BJ (cell line): ENCODE measurements at regions not wholly inside any gene's neighbourhood (a gene's known extent, or its start where the extent isn't known, plus 50 kb on each side); places are given as distances from the start of the nearest gene placed in this dataset.

Source experiments
- CTCF ChIA-PET: fragments of 350-600 bp; formaldehyde crosslinking; extraction: SDS; loops from one replicate; lab custom pipeline; 2021; ENCODE audit warnings: antibody characterized with exemption, inconsistent platforms; lab: Yijun Ruan, JAX
- POLR2A ChIA-PET: fragments of 300-600 bp; sonication (Branson Sonifier 250); formaldehyde crosslinking; extraction: SDS; loops from one replicate; lab custom pipeline; 2021; ENCODE audit warnings: antibody characterized with exemption; lab: Charles Lee
- DNase-seq: peaks from one replicate; pipeline ENCODE4 v3.0.0-alpha.2; 2011; ENCODE audit warnings: low read depth
- H3K27me3 ChIP-seq: 2 replicates; pipeline ENCODE4 v1.6.0; 2011; ENCODE audit warnings: low read length; ENCODE audit not compliant: control insufficient read depth, insufficient read depth
- H3K36me3 ChIP-seq: 2 replicates; pipeline ENCODE4 v1.5.1; 2011; ENCODE audit warnings: low read length; ENCODE audit not compliant: control insufficient read depth, insufficient read depth
- H3K4me3 ChIP-seq: 2 replicates; pipeline ENCODE4 v1.5.1; 2011; ENCODE audit warnings: low read depth, mild to moderate bottlenecking, control low read depth, low read length
- CTCF ChIP-seq: IDR thresholded peaks from 2 replicates; pipeline ENCODE4 v1.5.1; 2011; ENCODE audit warnings: low read depth, mild to moderate bottlenecking, control low read depth, inconsistent platforms, low read length, moderate library complexity; ENCODE audit not compliant: insufficient read depth

DNA sequence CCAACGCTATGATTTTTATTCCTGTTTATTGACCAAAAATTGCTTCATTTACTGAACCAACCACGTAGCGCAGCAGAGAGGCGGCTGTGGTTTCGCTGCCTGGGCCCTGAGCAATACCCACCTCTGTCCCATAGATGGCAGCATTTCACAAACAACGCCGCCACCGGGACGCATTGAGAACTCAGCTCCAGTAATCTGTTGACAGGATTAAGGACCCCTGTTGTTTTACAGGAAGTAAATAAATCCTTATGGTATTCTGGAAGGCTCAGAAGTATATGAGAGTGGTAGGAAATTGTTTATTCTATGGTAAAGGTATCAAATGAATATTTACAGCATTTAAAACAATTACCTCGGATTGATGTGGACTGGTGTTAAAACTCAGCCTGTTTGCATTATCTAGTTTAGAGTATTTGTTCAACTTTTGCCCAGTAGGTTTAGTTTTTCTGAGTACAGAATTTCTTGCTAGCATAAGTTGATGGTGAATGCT is 547.9 kb upstream of the SLC35B3 start:
- CTCF ChIA-PET, result interaction anchor here (0.6 to 2.7 kb wide), 32 partner anchors 8 to 1451 kb away, joined by 3 to 25 read pairs (median 4); partner anchors contain the start of gene TFAP2A
- 0 out of 2 replicates have a peak overlapping the region, but pooled peaks have one; percentile 14 for H3K4me3 ChIP-seq
- no peaks in the 10 kb centered on the region for H3K36me3 ChIP-seq
- H3K27me3 ChIP-seq, result no peaks in the 10 kb centered on the region
- TF ChIP-seq CTCF, result peak; percentile 95
- peak; percentile 12 for DNase-seq
- POLR2A ChIA-PET, result no interaction called here

DNA sequence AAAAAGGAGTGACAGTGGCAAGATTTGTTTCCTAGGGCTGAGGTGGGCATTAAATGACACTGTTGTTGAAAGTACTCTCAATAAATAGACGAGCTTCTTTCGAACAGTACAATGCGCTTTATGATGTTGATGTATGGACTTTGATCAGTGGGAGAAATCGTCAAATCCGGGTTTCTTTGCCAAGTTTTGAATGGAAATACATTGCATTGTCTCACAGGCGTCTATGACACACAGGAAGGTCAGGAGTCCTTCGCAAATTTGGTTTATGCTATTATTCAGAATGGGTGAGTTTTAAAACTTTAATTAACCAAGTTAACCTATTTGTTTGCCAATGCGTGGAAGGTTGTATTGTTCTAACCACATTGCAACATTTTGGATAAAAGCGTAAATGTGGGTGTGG is 547.3 kb upstream of the SLC35B3 start:
- DNase-seq, result no peak
- Histone ChIP-seq H3K27me3 (no peaks in the 10 kb centered on the region), H3K4me3 (0 out of 2 replicates have a peak overlapping the region, but pooled peaks have one; percentile 14), H3K36me3 (no peaks in the 10 kb centered on the region)
- POLR2A ChIA-PET, result no interaction called here
- CTCF ChIA-PET, result interaction anchor here (0.7 to 2.7 kb wide), 26 partner anchors 8 to 1451 kb away, joined by 3 to 25 read pairs (median 4); partner anchors contain the start of gene TFAP2A
- no peak for TF ChIP-seq CTCF

DNA sequence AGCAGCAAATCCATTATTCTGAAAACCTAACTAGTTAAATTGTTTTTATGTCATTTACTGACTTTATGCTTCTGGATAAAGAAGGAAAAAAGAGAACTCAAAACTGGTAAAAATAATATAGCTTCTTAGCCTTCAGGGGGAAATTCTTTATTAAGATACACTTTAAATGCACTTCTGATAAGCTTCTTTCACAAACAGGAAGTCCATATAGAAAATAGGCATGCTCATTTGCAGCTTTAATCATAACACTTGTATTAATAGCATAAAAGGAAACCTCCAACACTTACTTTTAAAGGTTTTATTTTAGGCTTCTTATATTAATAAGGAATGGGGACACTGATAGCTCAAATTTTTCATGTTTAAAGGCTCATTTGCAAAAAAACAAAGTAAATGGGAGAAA is 538.0 kb upstream of the SLC35B3 start:
- H3K36me3 ChIP-seq, result no peaks in the 10 kb centered on the region
- POLR2A ChIA-PET, result no interaction called here
- CTCF ChIA-PET, result interaction anchor here (1.4 kb wide), 1 partner anchor 9 kb away, joined by 6 read pairs; no protein-coding TSS in a partner anchor

GRCh38 chr6:8969747-8970146 is 534.4 kb upstream of the SLC35B3 start:
- no peak overlapping the region for H3K4me3 ChIP-seq
- ChIA-PET CTCF (interaction anchor here (0.7 kb wide), 1 partner anchor 13 kb away, joined by 3 read pairs; no protein-coding TSS in a partner anchor), POLR2A (no interaction called here)
- DNase-seq, result no peak
- no peak for TF ChIP-seq CTCF
- no peaks in the 10 kb centered on the region for H3K36me3 ChIP-seq
- H3K27me3 ChIP-seq, result no peaks in the 10 kb centered on the region

More for the DNA sequence above, 538.0 kb upstream of the SLC35B3 start:
- TF ChIP-seq CTCF, result no peak
- Histone ChIP-seq H3K27me3 (no peaks in the 10 kb centered on the region), H3K4me3 (no peak overlapping the region)
- DNase-seq, result no peak

GRCh38 chr6:8958894-8959511 is 523.7 kb upstream of the SLC35B3 start:
- no peaks in the 10 kb centered on the region for H3K36me3 ChIP-seq
- no peak for DNase-seq
- H3K4me3 ChIP-seq, result no peak overlapping the region
- no peak for TF ChIP-seq CTCF
- no peaks in the 10 kb centered on the region for H3K27me3 ChIP-seq
- ChIA-PET CTCF (interaction anchor here (1.1 kb wide), 1 partner anchor 10 kb away, joined by 3 read pairs; no protein-coding TSS in a partner anchor), POLR2A (no interaction called here)
